K562 (cell line): ENCODE measurements at regions not wholly inside any gene's neighbourhood (a gene's known extent, or its start where the extent isn't known, plus 50 kb on each side); places are given as distances from the start of the nearest gene placed in this dataset.

ENCODE experiments used
- ATAC-seq: fragments of 200-7000 bp; cut with Tn5 transposase; 3 replicates; pipeline ENCODE4 v1.9.1; 2020; ENCODE audit warnings: moderate library complexity
- BruUV-seq: library from RNA; stranded (reverse); fragments of 400-500 nt; replicated peaks from 2 replicates; lab custom pipeline; 2021; lab: Mats Ljungman, UMichigan
- CTCF ChIA-PET: fragments of 300-600 bp; formaldehyde crosslinking; extraction: SDS; loops from one replicate; lab custom pipeline; 2021; ENCODE audit warnings: low intra/inter-chr PET ratio; lab: Yijun Ruan, JAX
- POLR2A ChIA-PET: fragments of 300-600, 350-650 bp; sonication (Branson Sonifier 250); formaldehyde crosslinking; extraction: SDS; loops from one replicate; lab custom pipeline; 2021; ENCODE audit warnings: antibody characterized with exemption, inconsistent platforms; lab: Yijun Ruan, JAX
- DNase-seq, 4 experiments: peaks; one replicate each; pipeline versions ENCODE4 v3.0.0 to v3.0.0-alpha.2; 2011 to 2018; ENCODE audit warnings: low spot score in 3 of 4, mixed read lengths in 3 of 4; ENCODE audit errors: extremely low read depth in 1 of 4
- FAIRE-seq: peaks from 2 replicates; lab custom pipeline; 2011; peaks lifted over from hg19 to GRCh38; lab: Jason Lieb, UNC
- H2AFZ ChIP-seq: 2 replicates; pipeline ENCODE4 v1.6.0; 2011; ENCODE audit warnings: low read depth, low read length, control low read depth, inconsistent platforms
- H3K27ac ChIP-seq: fragments of 200-600 bp; 3 replicates; pipeline ENCODE4 v1.8.0; 2011; ENCODE audit warnings: low read depth, mild to moderate bottlenecking, control low read depth, inconsistent platforms, low read length, moderate library complexity, mixed read lengths; ENCODE audit errors: extremely low read depth
- H3K27me3 ChIP-seq, 2 experiments: fragments of 300-600 bp in 1 of 2; 2 replicates in 1 of 2; 3 replicates in 1 of 2; pipeline versions ENCODE4 v1.6.0 to v1.8.0; 2011; ENCODE audit warnings: inconsistent platforms in 2 of 2, low read length in 2 of 2, mild to moderate bottlenecking in 1 of 2, mixed read lengths in 1 of 2, moderate library complexity in 1 of 2; ENCODE audit not compliant: control insufficient read depth in 2 of 2, insufficient read depth in 2 of 2
- H3K36me3 ChIP-seq: fragments of 300-600 bp; 3 replicates; pipeline ENCODE4 v1.8.0; 2011; ENCODE audit warnings: mild to moderate bottlenecking, low read length, inconsistent platforms; ENCODE audit not compliant: control insufficient read depth, insufficient read depth
- H3K4me1 ChIP-seq, 2 experiments: fragments of 200-600 bp in 1 of 2; replicated peaks in 1 of 2; 2 replicates in 1 of 2; 3 replicates in 1 of 2; pipeline versions ENCODE4 v1.5.1 to v1.8.0; 2011; ENCODE audit warnings: inconsistent platforms in 2 of 2, low read length in 2 of 2, mild to moderate bottlenecking in 1 of 2, mixed read lengths in 1 of 2, moderate library complexity in 1 of 2; ENCODE audit not compliant: control insufficient read depth in 2 of 2, insufficient read depth in 2 of 2
- H3K4me2 ChIP-seq: 2 replicates; pipeline ENCODE4 v1.6.1; 2011; ENCODE audit warnings: low read length, control low read depth, inconsistent platforms, mixed read lengths; ENCODE audit not compliant: insufficient read depth
- H3K4me3 ChIP-seq: fragments of 200-600 bp; sonication (generic), shearing (Covaris generic); 2 replicates; pipeline ENCODE4 v1.5.1; 2016; ENCODE audit warnings: control low read depth, inconsistent platforms
- H3K79me2 ChIP-seq: fragments of 200-600 bp; 3 replicates; pipeline ENCODE4 v1.8.0; 2011; ENCODE audit warnings: low read length, inconsistent platforms; ENCODE audit not compliant: control insufficient read depth, insufficient read depth
- H3K9ac ChIP-seq, 2 experiments: 2 replicates each; pipeline versions ENCODE4 v1.6.0 to v1.6.1; 2011; ENCODE audit warnings: low read depth in 2 of 2, low read length in 2 of 2, control low read depth in 1 of 2, inconsistent platforms in 1 of 2, mild to moderate bottlenecking in 1 of 2, mixed read lengths in 1 of 2; ENCODE audit not compliant: insufficient read depth in 1 of 2
- H3K9me1 ChIP-seq: one replicate; pipeline ENCODE4 v1.6.0; 2011; ENCODE audit warnings: inconsistent platforms, mild to moderate bottlenecking, low read length, moderate library complexity; ENCODE audit not compliant: control insufficient read depth, insufficient read depth
- H3K9me3 ChIP-seq: replicated peaks from 2 replicates; pipeline ENCODE4 v1.5.1; 2011; ENCODE audit warnings: low read depth, low read length, inconsistent platforms; ENCODE audit not compliant: control insufficient read depth, insufficient read depth
- H4K20me1 ChIP-seq: replicated peaks from 2 replicates; pipeline ENCODE4 v1.6.1; 2011; ENCODE audit warnings: low read length, inconsistent platforms, mixed read lengths; ENCODE audit not compliant: control insufficient read depth, insufficient read depth
- CGGBP1 ChIP-seq: fragments of 250-450 bp; sonication (Bioruptor Pico); IDR thresholded peaks from 2 replicates; pipeline ENCODE4 v1.9.0; 2021; ENCODE audit warnings: mild to moderate bottlenecking
- JUND ChIP-seq, 2 experiments: IDR thresholded peaks; 2 replicates in 1 of 2; 3 replicates in 1 of 2; pipeline ENCODE4 v1.6.1; 2011; ENCODE audit warnings: borderline replicate concordance in 2 of 2, low read depth in 2 of 2, low read length in 2 of 2, improper control_type of control experiment in 1 of 2, missing biosample characterization in 1 of 2, missing genetic modification characterization in 1 of 2, missing genetic modification reagents in 1 of 2
- MTA3 ChIP-seq: fragments of 450-650 bp; formaldehyde crosslinking; IDR thresholded peaks from 2 replicates; pipeline ENCODE4 v1.6.1; 2017; ENCODE audit warnings: mild to moderate bottlenecking, borderline replicate concordance
- NFIC ChIP-seq: fragments of 450-650 bp; IDR thresholded peaks from 2 replicates; pipeline ENCODE4 v1.6.1; 2017; ENCODE audit warnings: mild to moderate bottlenecking, inconsistent platforms
- NUFIP1 ChIP-seq: fragments of 450-650 bp; IDR thresholded peaks from 2 replicates; pipeline ENCODE4 v1.6.1; 2018; ENCODE audit not compliant: partially characterized antibody
- RBBP5 ChIP-seq: fragments of 200-600 bp; sonication (generic); IDR thresholded peaks from 2 replicates; pipeline ENCODE4 v1.6.1; 2012; ENCODE audit warnings: borderline replicate concordance, mild to moderate bottlenecking, low read length, control low read depth, inconsistent platforms; ENCODE audit not compliant: insufficient read depth, poor library complexity, severe bottlenecking
- REST ChIP-seq, 2 experiments: fragments of 450-650 bp; formaldehyde crosslinking in 1 of 2; IDR thresholded peaks; 2 replicates each; pipeline versions ENCODE4 v1.4.0 to v1.6.1; 2014 to 2020; ENCODE audit warnings: mild to moderate bottlenecking in 2 of 2, borderline replicate concordance in 1 of 2, low read depth in 1 of 2
- SMARCA5 ChIP-seq: fragments of 450-650 bp; IDR thresholded peaks from 2 replicates; pipeline ENCODE4 v1.6.1; 2016
- STAG1 ChIP-seq: sonication (generic); formaldehyde crosslinking; IDR thresholded peaks from 2 replicates; pipeline ENCODE4 v1.5.0; 2020; ENCODE audit warnings: missing genetic modification reagents, borderline replicate concordance
- XRCC3 ChIP-seq: fragments of 450-650 bp; IDR thresholded peaks from 2 replicates; pipeline ENCODE4 v1.6.1; 2017; ENCODE audit warnings: mild to moderate bottlenecking, moderate library complexity
- ZNF197 ChIP-seq: fragments of 200-800 bp; sonication (Bioruptor generic); IDR thresholded peaks from 2 replicates; pipeline ENCODE4 v1.6.1; 2016; ENCODE audit warnings: low read depth, missing genetic modification characterization, missing compliant biosample characterization
- WGBS: fragments of 100-300 bp; shearing (Covaris generic); methylation state at CpG from one replicate; pipeline ENCODE4 v1.1.6; 2016; ENCODE audit warnings: low coverage, mixed read lengths; ENCODE audit not compliant: insufficient coverage; ENCODE audit errors: missing lambda C conversion rate; 5-methylcytosine and 5-hydroxymethylcytosine counted together
- in situ Hi-C: fragments of 300-500 bp; cut with MboI; formaldehyde crosslinking; loops from 4 replicates; pipeline ENCODE4 v1.15.0; 2018; ENCODE audit warnings: inconsistent platforms, mixed read lengths
- intact Hi-C: fragments of 100-400 bp; cut with micrococcal nuclease; formaldehyde crosslinking; loops from 2 replicates; pipeline ENCODE4 v1.14.2; 2022

- H3K9me3 ChIP-seq, result no peaks in the 10 kb centered on the region
- H3K27me3 ChIP-seq, result no peaks in the 10 kb centered on the region
- H3K4me2 ChIP-seq, result no peak overlapping the region
- ATAC-seq (no peak), DNase-seq (no peak), FAIRE-seq (no peak)
- no peak overlapping the region for H3K9ac ChIP-seq
- intact Hi-C loops (no loop called here), in situ Hi-C loops (no loop called here)
- H3K4me3 ChIP-seq, result no peak overlapping the region
- no peak for TF ChIP-seq NUFIP1
- no peak for TF ChIP-seq XRCC3
- no peak for TF ChIP-seq ZNF197 (CRISPR knock-in tag)
- no peak for TF ChIP-seq CGGBP1 (CRISPR knock-in tag)
- TF ChIP-seq MTA3, result no peak
- no peak for TF ChIP-seq SMARCA5
- no peak for TF ChIP-seq NFIC
- no peak for TF ChIP-seq STAG1
- TF ChIP-seq RBBP5, result no peak
- no peak for TF ChIP-seq REST (IDR thresholded peaks at IDR 0.05; ENCODE audit: borderline replicate concordance)
- TF ChIP-seq REST (CRISPR knock-in tag; IDR thresholded peaks at IDR 0.05; ENCODE audit: low read depth), result no peak
- TF ChIP-seq JUND (IDR thresholded peaks at IDR 0.05; ENCODE audit: borderline replicate concordance, low read depth, low read length), result no peak
- no peak for TF ChIP-seq JUND (tag; IDR thresholded peaks at IDR 0.05; ENCODE audit: borderline replicate concordance, low read depth, low read length)
- no peak overlapping the region for H3K27ac ChIP-seq
- no peak overlapping the region for H2AFZ ChIP-seq
- no TSS peak for BruUV-seq
- ChIA-PET POLR2A (no interaction called here), CTCF (no interaction called here)
- WGBS, result 0% methylated on average over 2 of the region's 2 CpGs
- no peaks in the 10 kb centered on the region for H3K4me1 ChIP-seq
- no peaks in the 10 kb centered on the region for H3K36me3 ChIP-seq
- H3K79me2 ChIP-seq, result no peaks in the 10 kb centered on the region
- H3K9me1 ChIP-seq, result no peaks in the 10 kb centered on the region
- no peaks in the 10 kb centered on the region for H4K20me1 ChIP-seq
Measured at GRCh38 chr3:104614564-104614963, 752.1 kb upstream of the ALCAM start.
